OCI-LY7 (cell line): ENCODE measurements at regions not wholly inside any gene's neighbourhood (a gene's known extent, or its start where the extent isn't known, plus 50 kb on each side); places are given as distances from the start of the nearest gene placed in this dataset.

Experiments used
- BruUV-seq: library from RNA; stranded (reverse); fragments of 400-500 nt; replicated peaks from 2 replicates; lab custom pipeline; 2021; lab: Mats Ljungman, UMichigan
- CTCF ChIA-PET: fragments of 300-600 bp; sonication (Branson Sonifier 250); formaldehyde crosslinking; loops from one replicate; lab custom pipeline; 2022; ENCODE audit warnings: antibody characterized with exemption; ENCODE audit not compliant: unreplicated experiment; lab: Charles Lee
- POLR2A ChIA-PET: fragments of 300-600 bp; sonication (Branson Sonifier 250); formaldehyde crosslinking; loops from one replicate; lab custom pipeline; 2022; ENCODE audit warnings: antibody characterized with exemption; lab: Charles Lee
- DNase-seq: peaks from one replicate; pipeline ENCODE4 v3.0.0-alpha.2; 2015; ENCODE audit warnings: low spot score
- H2AFZ ChIP-seq: fragments of 200-600 bp; sonication (generic), shearing (Covaris generic); 2 replicates; pipeline ENCODE4 v1.6.1; 2014; ENCODE audit warnings: mild to moderate bottlenecking, antibody characterized with exemption, low read length, moderate library complexity
- H3K27ac ChIP-seq: fragments of 200-600 bp; sonication (generic); 2 replicates; pipeline ENCODE4 v1.5.1; 2014; ENCODE audit warnings: mixed run types, low read depth, mild to moderate bottlenecking, moderate library complexity, low read length, inconsistent platforms; ENCODE audit not compliant: poor library complexity, severe bottlenecking
- H3K36me3 ChIP-seq: fragments of 200-600 bp; sonication (generic); 2 replicates; pipeline ENCODE4 v1.6.1; 2014; ENCODE audit warnings: mild to moderate bottlenecking, antibody characterized with exemption, low read length, moderate library complexity, mixed read lengths; ENCODE audit not compliant: insufficient read depth
- H3K4me1 ChIP-seq: fragments of 200-600 bp; sonication (generic); 2 replicates; pipeline ENCODE4 v1.5.1; 2014; ENCODE audit warnings: mild to moderate bottlenecking, low read length; ENCODE audit not compliant: insufficient read depth, poor library complexity, severe bottlenecking
- H3K4me2 ChIP-seq: fragments of 200-600 bp; sonication (generic); 2 replicates; pipeline ENCODE4 v1.6.1; 2014; ENCODE audit warnings: mild to moderate bottlenecking, low read length
- H3K4me3 ChIP-seq: fragments of 200-600 bp; sonication (generic); 2 replicates; pipeline ENCODE4 v1.5.1; 2014; ENCODE audit warnings: mild to moderate bottlenecking, low read depth, low read length; ENCODE audit not compliant: poor library complexity, severe bottlenecking
- H3K79me2 ChIP-seq: fragments of 200-600 bp; sonication (generic); 2 replicates; pipeline ENCODE4 v1.6.1; 2016; ENCODE audit warnings: low read depth, mild to moderate bottlenecking, low read length, moderate library complexity, mixed read lengths; ENCODE audit not compliant: insufficient read depth
- H3K9me2 ChIP-seq: fragments of 200-600 bp; sonication (generic); 2 replicates; pipeline ENCODE4 v1.6.1; 2016; ENCODE audit warnings: mild to moderate bottlenecking, low read length, mixed read lengths; ENCODE audit not compliant: insufficient read depth
- H3K9me3 ChIP-seq: fragments of 200-600 bp; sonication (generic); 2 replicates; pipeline ENCODE4 v1.6.1; 2014; ENCODE audit warnings: mild to moderate bottlenecking, mixed run types, low read length, mixed read lengths
- H4K20me1 ChIP-seq: fragments of 200-600 bp; sonication (generic); 2 replicates; pipeline ENCODE4 v1.6.1; 2014; ENCODE audit warnings: mild to moderate bottlenecking, antibody characterized with exemption, low read length, moderate library complexity, mixed read lengths; ENCODE audit not compliant: insufficient read depth
- CTCF ChIP-seq: fragments of 200-600 bp; sonication (generic); conservative IDR thresholded peaks from 2 replicates; pipeline ENCODE4 v1.5.1; 2014; ENCODE audit warnings: mild to moderate bottlenecking, antibody characterized with exemption, low read length, moderate library complexity, mixed read lengths
- EZH2phosphoT487 ChIP-seq: fragments of 200-600 bp; sonication (generic); IDR thresholded peaks from 2 replicates; pipeline ENCODE4 v1.6.1; 2018; ENCODE audit warnings: low read depth, borderline replicate concordance, mild to moderate bottlenecking, mixed run types, antibody characterized with exemption, low read length, moderate library complexity, mixed read lengths
- intact Hi-C: fragments of 100-400 bp; cut with micrococcal nuclease; formaldehyde crosslinking; loops from one replicate; pipeline ENCODE4 v1.10.0; 2022; ENCODE audit not compliant: unreplicated experiment

GRCh38 chrX:38991656-38992440, 190.6 kb downstream of the MID1IP1 start:
- TF ChIP-seq CTCF (no peak), EZH2phosphoT487 (no peak)
- intact Hi-C loops = no loop called here
- Histone ChIP-seq H3K27ac (no peak overlapping the region), H3K79me2 (no peaks in the 10 kb centered on the region), H3K4me3 (no peak overlapping the region), H3K4me1 (no peaks in the 10 kb centered on the region), H2AFZ (no peak overlapping the region), H3K9me3 (no peaks in the 10 kb centered on the region), H4K20me1 (no peaks in the 10 kb centered on the region), H3K36me3 (no peaks in the 10 kb centered on the region), H3K4me2 (no peak overlapping the region), H3K9me2 (no peaks in the 10 kb centered on the region)
- DNase-seq = no peak
- ChIA-PET POLR2A (no interaction called here), CTCF (no interaction called here)
- no TSS peak for BruUV-seq

- no peak overlapping the region for H2AFZ ChIP-seq
- H3K27ac ChIP-seq = no peak overlapping the region
- no peaks in the 10 kb centered on the region for H3K9me3 ChIP-seq
- ChIA-PET POLR2A (no interaction called here), CTCF (no interaction called here)
- TF ChIP-seq CTCF = no peak
- no peak for TF ChIP-seq EZH2phosphoT487
- H3K4me2 ChIP-seq = no peak overlapping the region
- no TSS peak for BruUV-seq
- no peak overlapping the region for H3K4me3 ChIP-seq
- no peaks in the 10 kb centered on the region for H3K4me1 ChIP-seq
- DNase-seq = no peak
- no peaks in the 10 kb centered on the region for H3K79me2 ChIP-seq
- H4K20me1 ChIP-seq = no peaks in the 10 kb centered on the region
- intact Hi-C loops = no loop called here
- H3K9me2 ChIP-seq = no peaks in the 10 kb centered on the region
- no peaks in the 10 kb centered on the region for H3K36me3 ChIP-seq
Observed at GRCh38 chrX:38992441-38993096, 191.3 kb downstream of the MID1IP1 start.

- Histone ChIP-seq H3K4me3 (no peak overlapping the region), H2AFZ (no peak overlapping the region), H4K20me1 (no peaks in the 10 kb centered on the region), H3K27ac (no peak overlapping the region), H3K9me3 (no peaks in the 10 kb centered on the region), H3K4me1 (no peaks in the 10 kb centered on the region), H3K4me2 (no peak overlapping the region), H3K9me2 (no peaks in the 10 kb centered on the region), H3K36me3 (no peaks in the 10 kb centered on the region), H3K79me2 (no peaks in the 10 kb centered on the region)
- TF ChIP-seq EZH2phosphoT487 (no peak), CTCF (no peak)
- ChIA-PET POLR2A (interaction anchor here (0.7 kb wide), 1 partner anchor 75 kb away, joined by 4 read pairs; no protein-coding TSS in a partner anchor), CTCF (no interaction called here)
- BruUV-seq = no TSS peak
- DNase-seq = no peak
- intact Hi-C loops = no loop called here
Observed at GRCh38 chrX:38993500-38993899, 192.2 kb downstream of the MID1IP1 start.
